CD14-positive monocyte (primary cell): ENCODE measurements at regions not wholly inside any gene's neighbourhood (a gene's known extent, or its start where the extent isn't known, plus 50 kb on each side); places are given as distances from the start of the nearest gene placed in this dataset.

ENCODE experiments used
- DNase-seq, 3 donors: peaks; one replicate each; pipeline ENCODE4 v3.0.0-alpha.2; 2011 to 2022
- H2AFZ ChIP-seq: 2 replicates; pipeline ENCODE4 v1.6.0; 2012; ENCODE audit warnings: mild to moderate bottlenecking, low read depth, low read length, inconsistent platforms; ENCODE audit not compliant: insufficient read depth, poor library complexity, severe bottlenecking
- H3K27ac ChIP-seq, 2 donors: 1 replicate in 1 of 2; 2 replicates in 1 of 2; pipeline ENCODE4 v1.5.1; 2012 to 2013; ENCODE audit warnings: low read length in 2 of 2, control low read depth in 1 of 2, inconsistent platforms in 1 of 2, low read depth in 1 of 2, mild to moderate bottlenecking in 1 of 2
- H3K27me3 ChIP-seq, 2 donors: one replicate each; pipeline versions ENCODE4 v1.6.0 to v1.6.1; 2011 to 2013; ENCODE audit warnings: low read length in 2 of 2; ENCODE audit not compliant: control insufficient read depth in 2 of 2, insufficient read depth in 2 of 2
- H3K36me3 ChIP-seq, 2 donors: replicated peaks in 1 of 2; 1 replicate in 1 of 2; 2 replicates in 1 of 2; pipeline versions ENCODE4 v1.5.1 to v1.6.1; 2012 to 2013; ENCODE audit warnings: low read length in 2 of 2, control low read depth in 1 of 2, inconsistent platforms in 1 of 2, mild to moderate bottlenecking in 1 of 2; ENCODE audit not compliant: insufficient read depth in 2 of 2, control insufficient read depth in 1 of 2
- H3K4me1 ChIP-seq, 2 donors: 1 replicate in 1 of 2; 2 replicates in 1 of 2; pipeline versions ENCODE4 v1.5.1 to v1.6.1; 2012 to 2013; ENCODE audit warnings: low read length in 2 of 2, control low read depth in 1 of 2, inconsistent platforms in 1 of 2, mild to moderate bottlenecking in 1 of 2, moderate library complexity in 1 of 2; ENCODE audit not compliant: insufficient read depth in 2 of 2, control insufficient read depth in 1 of 2
- H3K4me2 ChIP-seq: replicated peaks from 2 replicates; pipeline ENCODE3; 2012; ENCODE audit warnings: low read length, moderate library complexity, mild to moderate bottlenecking; ENCODE audit not compliant: poor library complexity, severe bottlenecking; ENCODE audit errors: extremely low read depth
- H3K4me3 ChIP-seq, 3 experiments: fragments of 200-600 bp in 1 of 3; sonication (generic) in 1 of 3; replicated peaks in 1 of 3; 1 replicate in 2 of 3; 2 replicates in 1 of 3; pipeline ENCODE4 v1.5.1; 2011 to 2013; ENCODE audit warnings: low read length in 3 of 3, mild to moderate bottlenecking in 3 of 3, control low read depth in 2 of 3, low read depth in 2 of 3, inconsistent platforms in 1 of 3, moderate library complexity in 1 of 3
- H3K79me2 ChIP-seq: 2 replicates; pipeline ENCODE4 v1.6.0; 2012; ENCODE audit warnings: mild to moderate bottlenecking, control low read depth, inconsistent platforms, low read length, moderate library complexity; ENCODE audit not compliant: insufficient read depth
- H3K9ac ChIP-seq: 2 replicates; pipeline ENCODE4 v1.6.0; 2017; ENCODE audit warnings: low read length, mild to moderate bottlenecking; ENCODE audit not compliant: insufficient read depth, poor library complexity, severe bottlenecking
- H3K9me3 ChIP-seq, 2 donors: replicated peaks in 1 of 2; 1 replicate in 1 of 2; 2 replicates in 1 of 2; pipeline versions ENCODE4 v1.5.1 to v1.6.1; 2012 to 2013; ENCODE audit warnings: low read length in 2 of 2, control low read depth in 1 of 2; ENCODE audit not compliant: control insufficient read depth in 1 of 2, insufficient read depth in 1 of 2
- H4K20me1 ChIP-seq: 2 replicates; pipeline ENCODE4 v1.6.0; 2012; ENCODE audit warnings: mild to moderate bottlenecking, low read length, control low read depth, moderate library complexity; ENCODE audit not compliant: insufficient read depth
- H3K27ac Mint-ChIP-seq, 7 donors: one replicate each; pipeline ENCODE4 v1.8.0; 2020; ENCODE audit warnings: mild to moderate bottlenecking in 7 of 7, mixed read lengths in 7 of 7, moderate library complexity in 6 of 7, inconsistent platforms in 2 of 7
- H3K27me3 Mint-ChIP-seq, 3 donors: one replicate each; pipeline ENCODE4 v1.8.0; 2021 to 2022; ENCODE audit warnings: low read depth in 3 of 3, mild to moderate bottlenecking in 3 of 3, mixed read lengths in 3 of 3, moderate library complexity in 3 of 3, inconsistent platforms in 1 of 3
- H3K36me3 Mint-ChIP-seq, 2 donors: one replicate each; pipeline ENCODE4 v1.8.0; 2020; ENCODE audit warnings: mixed read lengths in 2 of 2, inconsistent platforms in 1 of 2, mild to moderate bottlenecking in 1 of 2
- H3K4me1 Mint-ChIP-seq: one replicate; pipeline ENCODE4 v1.8.0; 2020; ENCODE audit warnings: mild to moderate bottlenecking, mixed read lengths
- H3K4me3 Mint-ChIP-seq, 2 donors: one replicate each; pipeline ENCODE4 v1.8.0; 2020; ENCODE audit warnings: mild to moderate bottlenecking in 2 of 2, mixed read lengths in 2 of 2, moderate library complexity in 1 of 2
- H3K9me3 Mint-ChIP-seq, 7 donors: one replicate each; pipeline ENCODE4 v1.8.0; 2020 to 2022; ENCODE audit warnings: mixed read lengths in 7 of 7, mild to moderate bottlenecking in 6 of 7, moderate library complexity in 6 of 7, inconsistent platforms in 2 of 7
- WGBS: methylation state at CpG from one replicate; pipeline ENCODE4 v1.1.5; 2013; ENCODE audit warnings: missing lambda C conversion rate; ENCODE audit not compliant: insufficient coverage; 5-methylcytosine and 5-hydroxymethylcytosine counted together
- intact Hi-C, 2 donors: fragments of 100-400 bp; cut with micrococcal nuclease; formaldehyde crosslinking; loops; one replicate each; pipeline versions ENCODE4 v1.15.0 to v1.15.1; 2023
- TF ChIP-seq, protein P1 (sequence below): fragments of 200-600 bp; IDR thresholded peaks from one replicate; pipeline ENCODE4 v1.8.0; 2022; ENCODE audit warnings: antibody characterized with exemption, mild to moderate bottlenecking

- H3K36me3 Mint-ChIP-seq: peaks cover 3 to 16% of the 10 kb centered on the region in 2 donors
- Histone ChIP-seq H3K9me3 (no peaks in the 10 kb centered on the region), H3K27ac (peak overlapping the region in 1 of 2 donors; percentile 20), H3K4me2 (no peak overlapping the region), H3K4me3 (no peak overlapping the region), H3K9ac (no peak overlapping the region), H2AFZ (no peak overlapping the region), H3K27me3 (no peaks in the 10 kb centered on the region), H4K20me1 (no peaks in the 10 kb centered on the region), H3K36me3 (peaks cover 0 to 5% of the 10 kb centered on the region in 2 donors), H3K4me1 (peaks cover 17 to 19% of the 10 kb centered on the region in 2 donors), H3K79me2 (no peaks in the 10 kb centered on the region)
- intact Hi-C loops: no loop called here
- H3K4me1 Mint-ChIP-seq: peaks cover 26% of the 10 kb centered on the region
- no peak overlapping the region for H3K4me3 Mint-ChIP-seq
- H3K27ac Mint-ChIP-seq: peak overlapping the region in 2 of 7 donors; percentile 21 to 73
- peak in 1 of 3 donors; percentile 15 for DNase-seq
- no peaks in the 10 kb centered on the region for H3K9me3 Mint-ChIP-seq
- WGBS: 0% methylated on average over 3 of the region's 6 CpGs
- TF ChIP-seq, protein P1, sequence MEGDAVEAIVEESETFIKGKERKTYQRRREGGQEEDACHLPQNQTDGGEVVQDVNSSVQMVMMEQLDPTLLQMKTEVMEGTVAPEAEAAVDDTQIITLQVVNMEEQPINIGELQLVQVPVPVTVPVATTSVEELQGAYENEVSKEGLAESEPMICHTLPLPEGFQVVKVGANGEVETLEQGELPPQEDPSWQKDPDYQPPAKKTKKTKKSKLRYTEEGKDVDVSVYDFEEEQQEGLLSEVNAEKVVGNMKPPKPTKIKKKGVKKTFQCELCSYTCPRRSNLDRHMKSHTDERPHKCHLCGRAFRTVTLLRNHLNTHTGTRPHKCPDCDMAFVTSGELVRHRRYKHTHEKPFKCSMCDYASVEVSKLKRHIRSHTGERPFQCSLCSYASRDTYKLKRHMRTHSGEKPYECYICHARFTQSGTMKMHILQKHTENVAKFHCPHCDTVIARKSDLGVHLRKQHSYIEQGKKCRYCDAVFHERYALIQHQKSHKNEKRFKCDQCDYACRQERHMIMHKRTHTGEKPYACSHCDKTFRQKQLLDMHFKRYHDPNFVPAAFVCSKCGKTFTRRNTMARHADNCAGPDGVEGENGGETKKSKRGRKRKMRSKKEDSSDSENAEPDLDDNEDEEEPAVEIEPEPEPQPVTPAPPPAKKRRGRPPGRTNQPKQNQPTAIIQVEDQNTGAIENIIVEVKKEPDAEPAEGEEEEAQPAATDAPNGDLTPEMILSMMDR: no peak
- H3K27me3 Mint-ChIP-seq: peaks cover 0 to 1% (median 0%) of the 10 kb centered on the region in 3 donors
Observed at GRCh38 chr17:64741038-64741641, 79.0 kb upstream of the SMURF2 start.

DNA sequence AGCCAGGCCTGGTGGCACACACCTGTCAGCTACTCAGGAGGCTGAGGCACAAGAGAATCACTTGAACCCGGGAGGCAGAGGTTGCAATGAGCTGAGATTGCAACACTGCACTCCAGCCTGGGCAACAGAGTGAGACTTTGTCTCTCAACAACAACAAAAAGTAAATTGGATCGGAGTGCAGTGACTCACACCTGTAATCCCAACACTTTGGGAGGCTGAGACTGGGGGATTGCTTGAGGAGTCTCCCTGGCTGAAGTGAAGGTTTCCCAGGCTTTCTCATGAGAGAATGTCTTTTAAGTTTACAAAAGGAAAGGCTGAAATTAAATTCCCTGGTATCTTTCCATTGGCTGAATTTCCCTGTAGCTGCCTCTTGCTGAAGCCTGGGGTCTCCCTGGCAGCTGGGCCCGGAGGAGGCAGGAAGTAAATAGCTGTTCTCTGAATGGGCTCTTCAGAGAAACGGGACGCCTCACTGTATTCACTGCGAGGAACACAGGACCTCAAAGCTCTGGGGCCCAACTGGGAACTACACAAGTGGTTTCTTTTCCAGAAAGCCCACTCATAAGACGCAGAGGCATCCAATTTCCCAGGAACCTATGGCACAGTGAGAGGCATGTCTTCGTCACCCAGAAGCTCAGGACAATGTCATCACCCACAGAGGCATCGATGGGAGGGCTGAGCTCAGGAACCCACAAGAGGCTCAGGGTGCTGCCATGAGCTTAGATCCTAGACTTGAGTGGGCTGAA, 77.4 kb upstream of the SMURF2 start:
- no peak overlapping the region for H3K4me3 ChIP-seq
- H3K4me2 ChIP-seq: no peak overlapping the region
- Mint-ChIP-seq H3K4me3 (no peak overlapping the region), H3K27me3 (no peaks in the 10 kb centered on the region), H3K27ac (peak overlapping the region in 1 of 7 donors; percentile 43), H3K36me3 (peaks cover 0 to 13% of the 10 kb centered on the region in 2 donors), H3K9me3 (no peaks in the 10 kb centered on the region), H3K4me1 (peaks cover 26% of the 10 kb centered on the region)
- no peak for DNase-seq
- no peaks in the 10 kb centered on the region for H3K36me3 ChIP-seq
- H3K79me2 ChIP-seq: no peaks in the 10 kb centered on the region
- intact Hi-C loops: no loop called here
- no peak overlapping the region for H3K9ac ChIP-seq
- TF ChIP-seq, protein P1: no peak
- 91% methylated on average over 8 of the region's 9 CpGs for WGBS
- no peaks in the 10 kb centered on the region for H3K27me3 ChIP-seq
- no peak overlapping the region for H3K27ac ChIP-seq
- no peaks in the 10 kb centered on the region for H4K20me1 ChIP-seq
- no peaks in the 10 kb centered on the region for H3K9me3 ChIP-seq
- H3K4me1 ChIP-seq: peaks cover 17 to 19% of the 10 kb centered on the region in 2 donors
- H2AFZ ChIP-seq: no peak overlapping the region
